ENCODE measurements at regions not wholly inside any gene's neighbourhood (a gene's known extent, or its start where the extent isn't known, plus 50 kb on each side); places are given as distances from the start of the nearest gene placed in this dataset.

GRCh38 chr5:113721171-113721570 is 207.7 kb downstream of the YTHDC2 start:
- no peak for TF ChIP-seq POLR2A (IDR thresholded peaks at IDR 0.05; ENCODE audit: low read depth, low read length)
- no peak for TF ChIP-seq TAF1 (IDR thresholded peaks at IDR 0.05; ENCODE audit: borderline replicate concordance, low read depth, low read length)
- TF ChIP-seq POLR2AphosphoS5 (IDR thresholded peaks at IDR 0.05; ENCODE audit: low read depth, low read length): no peak

Measured in GM12892 (cell line).